LNCAP (cell line): ENCODE measurements at regions not wholly inside any gene's neighbourhood (a gene's known extent, or its start where the extent isn't known, plus 50 kb on each side); places are given as distances from the start of the nearest gene placed in this dataset.

Source experiments
- CTCF ChIP-seq: fragments of 450-650 bp; IDR thresholded peaks from 2 replicates; pipeline ENCODE4 v1.5.1; 2017; ENCODE audit warnings: mild to moderate bottlenecking

GRCh38 chr17:77839698-77840512, 118.6 kb upstream of the TNRC6C start:
- TF ChIP-seq CTCF: no peak

DNA sequence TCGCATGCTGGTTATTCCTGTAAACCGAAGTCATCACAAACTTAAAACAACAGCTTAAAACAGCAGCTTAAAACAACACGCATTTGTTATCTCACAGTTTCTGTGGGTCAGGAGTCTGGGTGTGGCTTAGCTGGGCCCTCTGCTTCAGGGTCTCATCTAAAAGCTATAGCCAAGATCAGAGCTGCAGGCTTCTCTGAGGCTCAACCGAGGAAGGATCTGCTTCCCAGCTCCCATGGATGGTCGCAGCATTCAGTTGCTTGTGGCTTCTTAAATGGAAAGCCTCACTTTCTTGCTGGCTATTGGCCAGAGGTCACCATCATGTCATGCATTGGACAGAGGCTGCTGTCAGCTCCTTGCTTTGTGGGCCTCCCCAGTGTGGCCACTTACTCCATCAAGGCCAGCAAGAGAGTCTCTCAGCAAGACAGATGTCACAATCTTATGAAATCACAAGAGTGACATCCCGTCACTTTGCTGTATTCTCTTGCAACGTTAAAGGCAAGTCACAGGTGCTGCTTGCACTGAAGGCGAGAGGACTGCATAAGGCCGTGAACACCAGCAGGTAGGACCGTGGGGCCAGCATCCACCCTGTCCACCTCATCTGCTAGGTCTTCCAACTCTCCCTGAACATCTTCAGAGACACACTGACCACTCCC, 117.9 kb upstream of the TNRC6C start:
- TF ChIP-seq CTCF: no peak

DNA sequence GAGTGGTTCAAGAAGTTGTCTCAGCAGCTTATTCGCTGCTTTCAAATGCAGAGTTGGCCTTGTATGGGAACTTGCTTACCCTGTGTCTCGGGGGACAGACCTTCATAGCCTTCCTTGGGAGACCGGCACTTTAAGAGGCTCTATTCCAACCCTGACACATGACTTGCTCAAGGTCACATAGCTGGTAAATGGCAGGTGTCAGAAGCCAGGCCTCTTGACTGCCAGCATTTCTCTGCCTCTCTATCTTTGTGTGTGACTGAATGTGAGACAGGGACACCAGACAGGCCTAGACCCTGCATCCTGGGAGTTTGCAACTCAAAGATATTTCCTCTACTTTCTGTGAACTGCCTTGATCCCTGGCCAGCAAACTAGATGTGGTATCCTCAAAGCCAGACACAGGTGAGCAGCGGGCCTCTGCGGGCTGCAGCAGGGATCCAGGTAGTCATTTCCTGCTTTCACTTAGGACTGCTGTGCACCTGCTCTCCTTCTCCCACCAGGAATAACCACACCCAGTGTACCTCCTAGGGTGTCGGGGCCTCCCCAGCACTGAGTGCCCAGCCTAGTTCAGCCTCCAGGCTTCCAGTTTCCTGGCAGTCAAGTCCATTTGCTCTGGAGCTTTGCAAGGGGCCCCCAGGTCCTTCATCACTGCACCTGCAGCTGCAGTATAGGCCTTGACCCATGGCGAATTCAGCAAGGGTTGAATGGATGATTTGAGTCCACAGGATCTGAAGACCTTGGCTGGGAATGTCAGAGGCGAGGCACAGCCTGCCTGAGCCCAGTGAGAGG, 116.6 kb upstream of the TNRC6C start:
- no peak for TF ChIP-seq CTCF

DNA sequence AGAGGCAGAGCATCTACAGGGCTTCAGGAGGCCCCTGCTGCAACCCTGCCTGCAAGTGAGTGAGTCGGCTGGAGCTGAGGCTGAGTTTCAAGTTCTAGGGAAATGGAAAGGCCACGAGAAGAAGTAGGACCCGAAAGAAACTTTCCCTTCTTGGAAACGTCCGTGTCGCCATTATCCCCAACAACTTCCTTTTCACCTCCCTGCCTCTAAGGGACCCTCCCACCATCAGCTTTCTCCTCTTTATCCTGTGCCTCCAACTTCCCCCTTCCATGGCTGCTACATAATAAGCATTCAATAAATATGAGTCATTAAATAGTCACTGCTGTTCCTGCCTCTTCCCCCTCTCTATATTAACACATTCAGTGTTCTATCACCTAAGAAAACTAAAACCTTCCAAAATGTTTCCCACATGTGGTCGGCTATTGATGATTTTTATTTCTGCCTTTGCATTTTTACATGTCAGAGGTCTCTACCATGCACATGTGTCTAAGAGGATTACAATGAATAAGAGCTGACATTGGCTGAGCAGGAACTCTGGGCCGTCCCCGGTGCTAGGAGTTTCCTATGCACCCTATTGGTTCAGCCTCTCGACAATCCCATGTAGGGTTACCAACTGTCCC, 115.9 kb upstream of the TNRC6C start:
- TF ChIP-seq CTCF: no peak

- TF ChIP-seq CTCF: no peak
Observed at GRCh38 chr17:77843896-77844295, 114.6 kb upstream of the TNRC6C start.

DNA sequence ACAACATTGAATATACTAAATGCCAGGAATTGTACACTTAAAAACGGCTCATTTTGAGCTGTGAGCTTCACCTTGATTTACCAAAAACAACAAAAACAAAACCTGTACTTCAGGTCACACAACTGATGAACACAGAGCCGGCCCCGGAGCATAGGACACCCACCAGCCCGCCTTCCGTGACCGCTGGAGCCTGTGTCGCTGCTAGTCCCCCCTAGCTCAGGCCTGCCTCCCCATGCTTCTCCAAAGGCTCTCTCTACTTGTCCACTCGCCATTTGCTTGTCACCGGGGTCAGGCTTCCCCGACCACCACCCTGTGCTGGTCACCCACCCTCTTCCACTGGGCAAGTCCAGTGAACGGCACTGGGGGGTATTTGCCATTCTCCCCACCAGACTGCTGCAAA, 113.8 kb upstream of the TNRC6C start:
- TF ChIP-seq CTCF: no peak

GRCh38 chr17:77845541-77846225, 112.8 kb upstream of the TNRC6C start:
- TF ChIP-seq CTCF: no peak
